KOPT-K1 (cell line): ENCODE measurements at regions not wholly inside any gene's neighbourhood (a gene's known extent, or its start where the extent isn't known, plus 50 kb on each side); places are given as distances from the start of the nearest gene placed in this dataset.
"Not testable (repeated sequence)": the region's sequence is repeated elsewhere in the genome, so short reads cannot be mapped to it uniquely, and the experiment has no call there.

Source experiments
- H3K27ac ChIP-seq: fragments of 200-600 bp; sonication (generic); 2 replicates; pipeline ENCODE4 v1.5.1; 2016; ENCODE audit warnings: antibody characterized with exemption, mild to moderate bottlenecking, low read depth, low read length; ENCODE audit not compliant: poor library complexity, severe bottlenecking
- H3K36me3 ChIP-seq: fragments of 200-600 bp; sonication (generic); 2 replicates; pipeline ENCODE4 v1.5.1; 2017; ENCODE audit warnings: antibody characterized with exemption, mild to moderate bottlenecking, low read length, moderate library complexity; ENCODE audit not compliant: insufficient read depth
- H3K9me3 ChIP-seq: fragments of 200-600 bp; sonication (generic); 2 replicates; pipeline ENCODE4 v1.5.1; 2017; ENCODE audit warnings: antibody characterized with exemption, low read length, mild to moderate bottlenecking; ENCODE audit not compliant: insufficient read depth, poor library complexity, severe bottlenecking

- H3K27ac ChIP-seq: no peak overlapping the region
- H3K36me3 ChIP-seq: no peaks in the 10 kb centered on the region
- H3K9me3 ChIP-seq: no peaks in the 10 kb centered on the region
These were observed 512.8 kb upstream of the MIR17HG start for GRCh38 chr13:90834700-90835099.

DNA sequence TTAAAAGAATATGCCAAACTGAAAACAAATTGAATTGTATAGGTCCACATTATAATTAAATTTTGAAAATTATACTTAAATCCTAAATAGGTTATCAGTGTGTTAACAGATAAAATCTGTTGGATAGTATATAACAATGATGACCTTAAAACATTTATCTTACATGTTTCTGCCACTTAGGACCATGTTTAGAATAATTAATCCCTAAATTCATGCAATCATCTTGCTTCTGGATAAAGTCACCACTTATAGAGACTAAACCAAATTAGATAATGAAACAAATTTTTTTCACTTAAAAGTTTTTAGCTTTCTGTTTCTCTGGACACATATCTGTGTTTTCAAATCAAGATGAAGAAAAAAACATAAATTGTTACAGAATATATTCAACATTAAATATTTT, 511.7 kb upstream of the MIR17HG start:
- Histone ChIP-seq H3K36me3 (no peaks in the 10 kb centered on the region), H3K27ac (no peak overlapping the region)

DNA sequence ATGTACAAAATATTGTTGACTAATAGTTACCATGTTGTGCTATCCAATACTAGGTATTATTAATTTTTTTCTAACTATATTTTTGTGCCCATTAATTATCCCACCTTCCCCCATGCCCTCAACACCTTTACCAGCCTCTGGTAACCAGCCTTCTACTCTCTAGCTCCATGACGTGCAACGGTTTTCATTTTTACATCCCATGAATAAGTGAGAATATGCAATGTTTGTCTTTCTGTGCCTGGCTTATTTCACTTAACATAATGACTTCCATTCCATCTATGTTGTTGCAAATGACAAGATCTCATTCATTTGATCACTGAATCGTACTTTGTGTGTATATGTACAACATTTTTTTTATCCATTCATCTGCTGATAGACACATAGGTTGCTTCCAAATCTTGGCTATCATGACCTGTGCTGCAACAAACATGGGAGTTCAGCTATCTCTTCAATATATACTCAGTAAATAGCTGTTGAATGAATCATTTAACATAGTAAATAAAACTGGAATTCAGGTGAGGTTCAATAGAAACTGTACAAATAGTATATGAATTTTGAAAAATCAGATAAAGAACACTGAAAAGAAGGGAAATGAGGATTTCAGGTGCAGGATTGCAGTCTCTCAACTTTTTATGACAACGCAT, 509.0 kb upstream of the MIR17HG start:
- no peaks in the 10 kb centered on the region for H3K9me3 ChIP-seq
- no peak overlapping the region for H3K27ac ChIP-seq
- H3K36me3 ChIP-seq: no peaks in the 10 kb centered on the region

More for the DNA sequence above, 511.7 kb upstream of the MIR17HG start:
- H3K9me3 ChIP-seq: no peaks in the 10 kb centered on the region

DNA sequence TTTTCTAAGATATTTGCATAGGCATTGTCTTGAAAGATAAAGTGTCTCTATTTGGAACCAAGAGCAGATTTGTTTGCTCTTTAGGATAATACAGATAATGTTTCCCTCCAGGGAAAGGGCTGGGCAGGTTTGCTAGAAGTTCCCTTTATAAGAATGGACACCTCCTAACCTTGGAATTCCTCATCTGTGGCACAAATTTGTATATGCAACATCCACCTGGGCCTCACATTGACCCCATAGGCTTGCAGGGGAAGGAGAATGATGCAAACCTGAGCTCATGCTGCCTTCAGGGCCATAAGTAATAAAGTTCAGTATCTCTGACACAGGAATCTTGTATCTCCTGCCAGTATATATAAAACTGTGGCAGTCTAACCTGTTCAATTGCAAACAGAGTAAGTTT, 508.4 kb upstream of the MIR17HG start:
- Histone ChIP-seq H3K9me3 (no peaks in the 10 kb centered on the region), H3K36me3 (no peaks in the 10 kb centered on the region), H3K27ac (no peak overlapping the region)

- Histone ChIP-seq H3K36me3 (no peaks in the 10 kb centered on the region), H3K27ac (no peak overlapping the region), H3K9me3 (no peaks in the 10 kb centered on the region)
These were observed 500.6 kb upstream of the MIR17HG start for GRCh38 chr13:90846936-90847335.

- H3K36me3 ChIP-seq, H3K27ac ChIP-seq, H3K9me3 ChIP-seq: not testable (repeated sequence)
These were observed 493.8 kb upstream of the MIR17HG start for GRCh38 chr13:90853666-90854065.

DNA sequence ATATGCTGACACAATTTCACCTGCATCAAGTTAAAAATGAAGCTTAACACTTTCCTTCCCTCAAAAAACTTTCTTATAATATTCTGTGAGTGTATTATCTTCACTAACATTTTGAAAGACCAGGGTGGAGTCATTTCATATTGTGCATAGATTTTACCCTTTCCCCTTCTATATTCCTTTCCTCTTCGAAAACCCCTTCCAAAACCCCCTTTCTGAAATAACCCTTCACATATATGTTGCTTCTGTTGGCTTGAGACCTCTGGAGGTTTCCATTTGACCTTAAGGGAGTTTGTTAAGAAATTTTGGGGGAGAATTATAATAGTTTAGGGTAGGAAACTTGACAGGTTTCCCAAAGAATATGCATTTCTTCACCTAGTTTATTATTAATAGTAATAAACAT, 489.6 kb upstream of the MIR17HG start:
- H3K9me3 ChIP-seq: no peaks in the 10 kb centered on the region
- H3K27ac ChIP-seq: no peak overlapping the region
- no peaks in the 10 kb centered on the region for H3K36me3 ChIP-seq

DNA sequence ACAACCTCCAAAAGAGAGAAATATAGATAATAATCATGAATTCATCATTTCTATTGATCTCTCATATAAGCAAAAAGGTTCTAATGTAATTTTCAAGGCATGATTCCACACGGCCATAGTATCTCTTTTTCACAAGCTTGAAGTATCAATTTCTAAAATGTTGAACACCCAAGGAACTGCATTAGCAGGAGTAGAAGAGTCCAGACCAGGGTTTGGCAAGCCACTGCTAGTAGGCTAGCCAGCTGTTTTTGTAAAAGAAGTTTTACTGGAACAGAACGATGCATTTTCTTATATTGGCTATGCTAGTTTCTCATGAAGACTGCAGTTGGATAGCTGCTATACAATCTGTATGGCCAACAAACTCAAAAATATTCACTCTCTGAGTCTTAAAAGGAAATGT, 481.5 kb upstream of the MIR17HG start:
- Histone ChIP-seq H3K36me3 (no peaks in the 10 kb centered on the region), H3K27ac (no peak overlapping the region)

DNA sequence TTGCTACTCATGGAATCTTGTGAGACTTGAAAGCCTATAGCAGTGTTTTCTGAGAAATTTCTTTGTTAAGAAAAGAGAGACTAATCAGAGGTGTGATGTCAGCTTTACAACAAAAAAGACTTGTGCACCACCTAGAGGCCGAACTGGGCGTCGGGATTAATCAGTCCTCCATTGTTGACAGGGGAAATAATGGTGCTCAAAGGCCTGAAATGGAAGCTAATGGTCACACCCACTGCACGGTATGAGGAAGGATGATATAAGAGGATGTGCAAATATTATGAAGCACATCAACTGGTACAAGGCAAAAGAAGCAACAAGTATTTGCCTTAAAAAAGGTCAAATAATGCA, 480.2 kb upstream of the MIR17HG start:
- H3K36me3 ChIP-seq: no peaks in the 10 kb centered on the region
- H3K9me3 ChIP-seq: no peaks in the 10 kb centered on the region
- no peak overlapping the region for H3K27ac ChIP-seq

More for the DNA sequence above, 481.5 kb upstream of the MIR17HG start:
- no peaks in the 10 kb centered on the region for H3K9me3 ChIP-seq

- Histone ChIP-seq H3K27ac (no peak overlapping the region), H3K9me3 (no peaks in the 10 kb centered on the region), H3K36me3 (no peaks in the 10 kb centered on the region)
These were observed 479.1 kb upstream of the MIR17HG start for GRCh38 chr13:90868321-90868920.

DNA sequence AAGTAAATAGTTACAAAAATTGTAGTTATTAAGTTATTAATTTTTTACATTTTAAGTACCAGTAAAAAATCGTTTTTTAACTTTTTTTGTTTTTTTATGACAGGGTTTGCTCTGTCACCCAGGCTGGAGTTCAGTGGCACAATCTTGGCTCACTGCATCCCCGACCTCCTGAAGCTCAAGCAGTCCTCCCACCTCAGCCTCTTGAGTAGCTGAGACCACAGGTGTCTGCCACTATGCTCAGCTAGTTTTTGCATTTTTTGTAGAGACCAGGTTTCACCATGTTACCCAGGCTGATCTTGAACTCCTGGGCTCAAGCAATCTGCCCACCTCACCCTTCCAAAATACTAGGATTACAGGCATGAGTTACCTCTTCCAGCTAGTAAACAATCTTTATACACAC, 477.9 kb upstream of the MIR17HG start:
- Histone ChIP-seq H3K36me3 (no peaks in the 10 kb centered on the region), H3K9me3 (no peaks in the 10 kb centered on the region), H3K27ac (no peak overlapping the region)

- no peaks in the 10 kb centered on the region for H3K36me3 ChIP-seq
- no peaks in the 10 kb centered on the region for H3K9me3 ChIP-seq
- H3K27ac ChIP-seq: no peak overlapping the region
These were observed 474.9 kb upstream of the MIR17HG start for GRCh38 chr13:90872491-90873025.

DNA sequence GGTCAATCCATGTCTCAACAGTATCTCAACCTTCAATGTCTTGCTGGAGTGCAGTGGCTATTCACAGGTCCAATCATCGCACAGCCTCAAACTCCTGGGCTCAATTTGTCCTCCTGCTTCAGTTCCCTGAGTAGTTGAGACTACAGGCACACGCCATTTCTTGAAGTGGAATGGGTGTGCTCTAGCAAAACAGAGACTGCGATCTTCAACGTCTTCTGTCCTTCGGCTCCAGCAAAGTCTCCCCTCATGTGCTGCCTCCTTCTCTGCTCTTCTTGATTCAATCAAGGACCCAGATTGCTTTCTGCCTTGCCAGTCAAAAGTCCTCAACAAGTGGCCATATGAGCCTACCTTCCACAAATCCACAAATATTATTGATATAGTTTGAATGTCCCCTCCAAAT, 466.7 kb upstream of the MIR17HG start:
- H3K9me3 ChIP-seq: no peaks in the 10 kb centered on the region
- no peak overlapping the region for H3K27ac ChIP-seq
- H3K36me3 ChIP-seq: no peaks in the 10 kb centered on the region

- Histone ChIP-seq H3K27ac (no peak overlapping the region), H3K36me3 (no peaks in the 10 kb centered on the region), H3K9me3 (no peaks in the 10 kb centered on the region)
These were observed 464.9 kb upstream of the MIR17HG start for GRCh38 chr13:90882551-90882950.

GRCh38 chr13:90883592-90883991, 463.9 kb upstream of the MIR17HG start:
- no peaks in the 10 kb centered on the region for H3K36me3 ChIP-seq
- no peaks in the 10 kb centered on the region for H3K9me3 ChIP-seq
- no peak overlapping the region for H3K27ac ChIP-seq

DNA sequence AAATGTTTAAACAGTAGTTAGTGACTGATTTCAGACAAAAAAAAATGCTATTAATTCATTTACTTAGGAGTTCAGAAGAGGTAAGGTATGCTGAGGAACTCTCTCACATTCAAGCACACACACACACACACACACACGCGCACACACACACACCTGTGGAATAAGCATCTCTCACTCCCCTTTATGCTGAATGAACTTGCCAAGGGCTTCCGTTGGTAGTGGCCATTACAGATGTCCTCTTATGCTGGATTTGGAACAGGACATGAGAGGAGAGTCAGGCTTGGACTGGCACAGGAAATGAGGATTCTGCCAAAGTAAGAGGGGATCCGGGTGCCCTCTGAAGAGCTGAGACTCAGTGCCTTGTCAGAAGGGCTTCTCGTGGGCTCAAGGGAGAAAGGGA, 463.4 kb upstream of the MIR17HG start:
- Histone ChIP-seq H3K9me3 (no peaks in the 10 kb centered on the region), H3K27ac (no peak overlapping the region), H3K36me3 (no peaks in the 10 kb centered on the region)
